ENCODE measurements at regions not wholly inside any gene's neighbourhood (a gene's known extent, or its start where the extent isn't known, plus 50 kb on each side); places are given as distances from the start of the nearest gene placed in this dataset.
"Not testable (repeated sequence)": the region's sequence is repeated elsewhere in the genome, so short reads cannot be mapped to it uniquely, and the experiment has no call there.

- not testable (repeated sequence) for TF ChIP-seq POLR2AphosphoS5, POLR2A (IDR thresholded peaks at IDR 0.05)
- TF ChIP-seq, protein P1, sequence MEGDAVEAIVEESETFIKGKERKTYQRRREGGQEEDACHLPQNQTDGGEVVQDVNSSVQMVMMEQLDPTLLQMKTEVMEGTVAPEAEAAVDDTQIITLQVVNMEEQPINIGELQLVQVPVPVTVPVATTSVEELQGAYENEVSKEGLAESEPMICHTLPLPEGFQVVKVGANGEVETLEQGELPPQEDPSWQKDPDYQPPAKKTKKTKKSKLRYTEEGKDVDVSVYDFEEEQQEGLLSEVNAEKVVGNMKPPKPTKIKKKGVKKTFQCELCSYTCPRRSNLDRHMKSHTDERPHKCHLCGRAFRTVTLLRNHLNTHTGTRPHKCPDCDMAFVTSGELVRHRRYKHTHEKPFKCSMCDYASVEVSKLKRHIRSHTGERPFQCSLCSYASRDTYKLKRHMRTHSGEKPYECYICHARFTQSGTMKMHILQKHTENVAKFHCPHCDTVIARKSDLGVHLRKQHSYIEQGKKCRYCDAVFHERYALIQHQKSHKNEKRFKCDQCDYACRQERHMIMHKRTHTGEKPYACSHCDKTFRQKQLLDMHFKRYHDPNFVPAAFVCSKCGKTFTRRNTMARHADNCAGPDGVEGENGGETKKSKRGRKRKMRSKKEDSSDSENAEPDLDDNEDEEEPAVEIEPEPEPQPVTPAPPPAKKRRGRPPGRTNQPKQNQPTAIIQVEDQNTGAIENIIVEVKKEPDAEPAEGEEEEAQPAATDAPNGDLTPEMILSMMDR (IDR thresholded peaks at IDR 0.05): not testable (repeated sequence)
Observed at GRCh38 chr9:28147923-28148597, 574.8 kb upstream of the C9orf72 start.

All from prostate gland (tissue), 2 donors.